ENCODE measurements at regions not wholly inside any gene's neighbourhood (a gene's known extent, or its start where the extent isn't known, plus 50 kb on each side); places are given as distances from the start of the nearest gene placed in this dataset.
A peak's percentile ranks its signal among the peaks of the same experiment; 100 is the strongest.

GRCh38 chr9:23464275-23464674 is 361.8 kb downstream of the ELAVL2 start:
- no peak for DNase-seq

GRCh38 chr9:23467276-23467675 is 358.8 kb downstream of the ELAVL2 start:
- no peak for DNase-seq

GRCh38 chr9:23477908-23478307 is 348.1 kb downstream of the ELAVL2 start:
- DNase-seq, result no peak

DNA sequence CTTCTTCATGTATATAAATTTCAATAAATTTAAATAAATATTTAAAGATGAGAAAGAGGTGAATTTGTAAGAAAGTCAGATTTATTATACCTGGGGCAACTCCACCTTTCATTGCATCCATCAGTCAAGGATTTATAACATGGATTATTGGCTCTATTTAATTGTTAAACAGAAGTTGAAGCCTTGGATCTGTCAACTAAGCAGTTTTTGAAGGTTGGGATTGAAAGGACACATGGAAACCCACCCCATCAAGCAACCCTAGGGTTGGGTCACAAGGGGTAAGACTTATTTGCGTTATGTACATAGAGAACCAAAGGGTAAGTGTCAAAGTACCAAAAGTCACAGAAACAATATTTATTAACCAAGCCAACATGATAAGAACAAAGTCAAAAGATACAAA is 342.5 kb downstream of the ELAVL2 start:
- no peak for DNase-seq

DNA sequence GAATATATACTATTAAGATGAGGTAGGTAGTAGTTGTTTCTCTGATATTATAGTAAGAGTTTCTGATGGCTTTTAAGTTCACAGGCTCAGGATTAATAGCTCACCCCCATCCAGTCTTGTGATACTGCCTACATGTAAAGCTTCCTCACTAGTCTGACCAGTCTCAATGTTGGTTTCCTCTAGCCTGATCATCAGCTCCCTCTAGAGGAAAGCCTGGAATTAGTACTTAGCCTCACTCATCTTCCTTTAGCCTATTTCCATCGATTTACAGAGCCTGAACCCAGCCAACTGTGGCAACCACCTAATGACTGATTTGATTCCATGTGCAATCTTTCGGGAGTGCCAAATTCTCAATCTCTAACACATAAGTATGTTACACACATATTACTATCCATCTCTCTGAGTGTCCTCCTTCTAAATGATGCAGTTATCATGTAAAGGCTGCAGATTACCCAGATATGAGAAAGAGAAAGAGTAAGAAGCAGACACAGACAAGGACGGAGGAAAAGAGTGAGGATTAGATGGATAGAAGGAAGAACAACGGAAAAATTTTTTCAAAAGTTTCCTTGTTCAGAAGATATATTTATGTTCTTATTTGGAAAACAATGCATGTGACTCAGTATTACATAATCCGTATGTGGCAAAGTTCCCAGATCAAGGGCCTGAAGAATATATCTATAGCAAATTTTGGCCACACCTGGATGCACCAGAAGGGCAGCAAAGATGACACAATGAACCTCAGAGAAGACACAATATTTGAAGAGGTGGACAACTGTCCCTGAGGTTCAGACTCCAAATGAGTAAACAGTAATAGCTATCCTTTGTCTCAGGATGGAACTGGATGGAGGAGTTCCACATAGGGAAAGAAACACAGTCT is 333.7 kb downstream of the ELAVL2 start:
- peak; percentile 17 for DNase-seq

DNA sequence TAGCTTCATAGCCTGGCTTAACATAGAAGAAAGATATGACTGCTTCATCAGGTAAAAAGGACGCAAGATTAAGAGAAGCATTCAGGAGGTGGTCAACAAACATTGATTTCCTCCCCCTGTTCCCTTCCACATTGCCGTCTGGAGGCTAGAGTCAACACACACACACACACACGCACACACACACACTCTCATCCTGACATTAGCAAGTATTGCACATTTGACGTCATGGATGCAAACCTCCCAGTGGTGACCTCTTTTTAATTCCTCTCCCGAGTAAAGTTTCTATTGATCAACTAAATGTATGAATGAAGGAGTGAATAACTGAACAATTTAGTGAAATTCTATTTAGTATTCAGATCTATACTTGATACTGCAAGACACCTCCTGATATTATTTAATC is 332.8 kb downstream of the ELAVL2 start:
- DNase-seq, result no peak

DNA sequence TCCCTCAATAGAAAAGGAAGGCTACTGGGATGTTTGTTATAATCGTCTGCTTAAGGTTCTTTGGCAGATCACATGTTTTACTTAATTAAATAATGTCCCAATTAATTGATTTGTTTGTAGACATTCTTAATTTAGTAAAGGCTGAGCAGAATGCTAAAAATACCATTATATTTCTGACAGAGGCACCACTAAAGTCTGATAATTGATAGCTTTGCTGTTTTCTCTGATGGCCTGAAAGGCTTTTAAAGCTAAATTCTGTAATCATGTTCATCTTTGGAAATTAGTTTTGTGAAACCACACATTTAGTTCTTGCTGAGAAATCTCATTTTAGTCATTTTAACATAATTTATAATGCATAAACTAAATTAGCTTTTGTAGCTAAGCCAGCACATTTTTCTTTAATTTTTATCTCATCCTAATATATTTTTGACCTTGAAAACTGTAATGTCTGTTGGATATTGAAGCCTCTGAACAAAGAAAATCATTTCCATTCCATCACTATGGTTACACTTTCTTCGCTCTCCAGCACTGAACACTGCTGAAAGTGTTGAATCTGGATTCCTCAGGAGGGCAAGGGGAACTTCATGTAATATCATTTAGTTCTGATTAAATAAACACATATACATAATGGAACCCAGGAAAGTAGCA is 329.4 kb downstream of the ELAVL2 start:
- no peak for DNase-seq

GRCh38 chr9:23497137-23497504 is 328.9 kb downstream of the ELAVL2 start:
- no peak for DNase-seq

DNA sequence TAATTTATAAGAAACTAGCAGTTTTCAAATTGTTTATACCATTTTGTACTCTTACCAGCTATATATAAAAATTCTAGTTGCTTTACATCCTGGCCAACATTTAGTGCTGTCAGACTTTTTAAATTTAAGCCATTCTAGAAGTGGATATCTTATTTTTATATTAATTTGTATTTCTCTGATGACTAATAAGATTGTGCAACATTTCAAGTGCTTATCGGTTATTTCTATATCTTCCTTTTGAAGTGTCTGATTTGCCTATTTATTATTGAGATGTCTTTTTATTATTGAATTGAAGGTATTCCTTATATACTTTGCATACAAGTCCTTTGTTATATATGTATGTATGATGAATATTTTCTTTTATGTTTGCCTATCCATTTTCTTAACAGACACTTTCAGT is 324.0 kb downstream of the ELAVL2 start:
- no peak for DNase-seq

GRCh38 chr9:23522952-23523351 is 303.1 kb downstream of the ELAVL2 start:
- DNase-seq, result no peak

- DNase-seq, result no peak
These were observed 301.4 kb downstream of the ELAVL2 start for GRCh38 chr9:23524607-23525155.

GRCh38 chr9:23526806-23527205 is 299.2 kb downstream of the ELAVL2 start:
- DNase-seq, result no peak

DNA sequence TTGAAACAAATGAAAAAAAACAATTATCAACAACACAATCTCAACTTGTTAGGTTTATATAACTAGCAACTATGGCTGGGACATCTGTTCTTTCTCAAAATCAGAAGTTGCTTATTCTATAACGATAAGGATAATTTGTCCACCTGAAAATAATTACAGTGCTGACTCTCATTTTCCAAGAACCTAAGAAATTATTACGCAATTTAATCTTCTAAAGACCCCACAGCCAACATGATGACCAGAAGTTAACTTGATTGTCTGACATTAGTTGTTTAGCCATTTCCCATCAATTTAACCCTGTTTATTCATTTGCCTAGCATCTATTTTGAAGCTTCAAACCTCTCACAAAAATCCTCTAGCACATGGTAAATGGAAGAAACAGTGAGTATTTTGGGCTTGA is 293.8 kb downstream of the ELAVL2 start:
- no peak for DNase-seq

- no peak for DNase-seq
These were observed 288.6 kb downstream of the ELAVL2 start for GRCh38 chr9:23537192-23538066.

- DNase-seq, result no peak
These were observed 288.0 kb downstream of the ELAVL2 start for GRCh38 chr9:23538067-23538402.

- no peak for DNase-seq
These were observed 287.5 kb downstream of the ELAVL2 start for GRCh38 chr9:23538461-23539003.

DNA sequence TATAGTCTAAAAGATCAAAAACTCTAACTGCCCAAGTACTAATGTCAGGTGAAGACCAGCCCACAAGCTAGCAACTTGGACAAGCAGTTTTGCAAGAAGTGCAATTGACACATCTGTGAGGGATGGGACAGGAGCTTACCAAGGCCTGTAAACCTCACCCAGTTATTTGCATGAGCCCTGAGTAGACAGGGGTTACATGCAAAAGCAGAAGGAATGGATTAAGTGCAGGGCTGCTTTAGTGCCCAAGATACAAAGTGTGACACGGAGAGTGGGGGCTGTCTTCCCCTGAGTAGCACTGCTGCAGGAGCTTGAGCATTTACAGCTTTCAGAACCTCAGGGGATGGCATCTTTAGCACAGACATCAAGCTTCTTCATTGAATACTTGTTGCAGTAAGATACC is 286.7 kb downstream of the ELAVL2 start:
- no peak for DNase-seq

DNA sequence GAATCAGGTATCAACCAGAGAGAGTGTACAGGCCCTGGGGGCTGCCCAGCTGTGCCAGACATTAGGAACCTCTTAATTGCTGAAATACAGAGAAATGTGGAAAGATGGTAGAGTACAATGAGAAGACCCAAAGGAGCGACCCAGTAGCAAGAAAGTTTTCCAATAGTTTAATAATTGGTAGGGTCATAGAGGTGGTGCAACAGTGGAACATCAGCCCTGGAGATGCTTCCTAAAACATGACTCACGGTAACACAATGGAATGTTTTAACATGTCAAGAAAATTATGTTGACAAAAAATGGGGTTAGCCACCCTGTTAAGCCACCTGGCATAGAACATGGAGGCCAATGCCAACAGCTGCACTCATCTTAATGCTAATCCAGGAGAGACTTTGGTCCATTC is 284.1 kb downstream of the ELAVL2 start:
- no peak for DNase-seq

DNA sequence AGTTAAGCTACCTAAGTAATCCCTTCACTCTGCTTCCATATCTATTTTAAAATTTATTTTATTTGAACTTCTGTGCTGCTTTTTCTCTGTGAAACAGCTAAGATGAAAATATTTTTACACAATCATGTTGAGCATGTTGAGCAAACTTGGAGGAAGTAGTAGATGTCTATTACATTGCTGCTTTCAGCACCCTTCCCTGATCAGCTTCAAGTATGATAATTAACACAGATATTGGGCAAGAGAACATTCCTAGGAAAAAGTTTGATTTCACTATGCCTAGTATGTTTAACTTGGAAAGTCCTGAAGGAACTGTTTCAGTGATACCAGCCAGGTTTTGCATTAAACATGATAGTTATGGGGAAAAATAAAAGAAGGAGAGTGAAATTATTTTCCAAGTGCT is 283.6 kb downstream of the ELAVL2 start:
- DNase-seq, result no peak

GRCh38 chr9:23542927-23543326 is 283.1 kb downstream of the ELAVL2 start:
- DNase-seq, result no peak

DNA sequence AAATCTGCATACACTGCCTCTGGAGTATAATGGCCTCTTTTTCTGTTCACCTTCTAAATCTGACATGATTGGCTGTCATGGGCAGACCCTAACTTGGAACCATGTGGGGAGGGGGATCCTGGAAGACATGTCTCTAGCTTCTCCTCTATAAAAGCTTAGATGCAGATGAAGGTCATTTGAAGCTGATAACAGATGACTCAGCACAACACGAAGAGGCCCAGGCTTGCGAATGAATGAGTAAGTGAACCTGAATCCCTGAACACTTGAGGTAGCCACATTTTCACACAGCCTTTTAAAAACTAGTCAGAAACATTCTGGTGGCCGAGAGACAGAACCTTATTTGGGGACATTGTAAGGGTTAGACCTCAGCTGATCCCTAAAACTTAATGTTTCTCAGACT is 282.6 kb downstream of the ELAVL2 start:
- peak; percentile 9 for DNase-seq

GRCh38 chr9:23545728-23546127 is 280.3 kb downstream of the ELAVL2 start:
- no peak for DNase-seq

GRCh38 chr9:23551311-23551721 is 274.7 kb downstream of the ELAVL2 start:
- DNase-seq, result no peak
